GM18951 (cell line): ENCODE measurements at regions not wholly inside any gene's neighbourhood (a gene's known extent, or its start where the extent isn't known, plus 50 kb on each side); places are given as distances from the start of the nearest gene placed in this dataset.

Source experiments
- POLR2A ChIP-seq: IDR thresholded peaks from 4 replicates; pipeline ENCODE4 v1.6.1; 2011; ENCODE audit warnings: mild to moderate bottlenecking; ENCODE audit not compliant: insufficient read length, insufficient read depth; ENCODE audit errors: extremely low read depth
- in situ Hi-C: fragments of 300-500 bp; cut with MboI; formaldehyde crosslinking; loops from one replicate; pipeline ENCODE4 v1.12.0; 2022; ENCODE audit warnings: low sequenced_read_pairs, mixed read lengths, inconsistent platforms; ENCODE audit not compliant: unreplicated experiment

DNA sequence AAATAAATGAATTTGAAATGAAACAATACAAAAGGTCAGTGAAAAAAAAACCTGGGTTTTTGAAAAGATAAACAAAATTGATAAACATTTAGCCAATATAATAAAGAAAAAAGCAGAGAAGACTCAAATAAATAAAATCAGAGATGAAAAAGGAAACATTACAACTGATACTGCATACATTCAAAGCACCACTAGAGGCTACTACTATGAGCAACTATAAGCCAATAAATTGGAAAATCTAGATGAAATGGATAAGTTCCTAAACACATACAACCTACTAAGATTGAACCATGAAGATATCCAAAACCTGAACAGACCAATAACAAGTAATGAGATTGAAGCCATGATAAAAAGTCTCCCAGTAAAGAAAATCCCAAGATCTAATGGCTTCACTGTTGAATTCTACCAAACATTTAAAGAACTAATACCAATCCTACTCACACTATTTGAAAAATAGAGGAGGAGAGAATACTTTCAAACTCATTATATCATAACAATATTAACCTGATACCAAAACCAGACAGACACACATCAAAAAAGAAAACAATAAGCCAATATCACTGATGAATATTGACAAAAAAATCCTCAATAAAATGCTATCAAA, 80.8 kb upstream of the CERS6 start:
- no peak for TF ChIP-seq POLR2A
- in situ Hi-C loops, result no loop called here

DNA sequence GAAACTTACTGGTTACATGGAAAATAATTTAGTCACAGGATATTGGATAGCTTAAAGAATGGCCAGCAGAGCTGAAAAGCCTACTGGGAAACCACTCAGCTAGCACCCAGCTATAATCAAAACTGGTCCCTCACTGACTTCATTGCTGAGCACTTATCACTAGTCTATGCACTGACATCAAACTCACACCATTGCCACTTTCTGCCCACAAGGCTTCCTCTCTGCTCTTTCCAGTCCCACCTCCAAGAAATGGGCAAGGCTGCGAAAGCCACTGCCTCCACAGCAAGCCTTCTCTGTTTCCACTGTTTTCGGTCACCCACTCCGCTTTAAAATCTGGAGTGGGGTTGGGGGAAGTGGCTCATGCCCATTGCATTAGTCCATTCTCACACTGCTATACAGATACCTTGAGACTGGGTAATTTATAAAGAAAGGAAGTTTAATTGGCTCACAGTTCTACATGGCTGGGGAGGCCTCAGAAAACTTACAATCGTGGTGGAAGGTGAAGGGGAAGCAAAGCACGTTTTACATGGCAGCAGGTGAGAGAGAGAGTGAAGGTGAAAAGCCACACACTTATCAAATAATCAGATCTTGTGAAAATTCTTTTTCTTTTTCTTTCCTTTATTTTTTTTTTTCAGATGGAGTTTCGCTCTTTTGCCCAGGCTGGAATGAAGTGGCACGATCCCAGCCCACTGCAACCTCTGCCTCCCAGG, 77.0 kb upstream of the CERS6 start:
- no peak for TF ChIP-seq POLR2A
- in situ Hi-C loops, result no loop called here

DNA sequence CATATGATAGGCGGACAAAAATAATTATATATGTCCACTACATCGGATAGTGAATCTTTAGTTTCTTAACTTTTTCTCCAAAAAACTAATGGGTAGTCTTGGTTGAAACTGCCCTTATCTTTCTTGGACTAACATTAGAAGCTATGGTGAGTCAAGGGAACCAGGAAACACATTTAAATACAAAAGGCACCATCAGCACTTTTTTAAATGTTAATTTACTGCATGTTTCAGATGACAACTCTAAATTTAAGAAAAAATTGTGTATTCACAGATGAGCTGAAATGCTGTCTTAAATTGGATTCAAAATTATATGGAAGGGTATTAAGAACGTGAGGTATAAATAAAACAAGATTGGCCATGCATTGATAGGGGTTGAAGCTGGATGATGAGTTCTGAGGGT, 75.6 kb upstream of the CERS6 start:
- TF ChIP-seq POLR2A, result no peak
- in situ Hi-C loops, result no loop called here

DNA sequence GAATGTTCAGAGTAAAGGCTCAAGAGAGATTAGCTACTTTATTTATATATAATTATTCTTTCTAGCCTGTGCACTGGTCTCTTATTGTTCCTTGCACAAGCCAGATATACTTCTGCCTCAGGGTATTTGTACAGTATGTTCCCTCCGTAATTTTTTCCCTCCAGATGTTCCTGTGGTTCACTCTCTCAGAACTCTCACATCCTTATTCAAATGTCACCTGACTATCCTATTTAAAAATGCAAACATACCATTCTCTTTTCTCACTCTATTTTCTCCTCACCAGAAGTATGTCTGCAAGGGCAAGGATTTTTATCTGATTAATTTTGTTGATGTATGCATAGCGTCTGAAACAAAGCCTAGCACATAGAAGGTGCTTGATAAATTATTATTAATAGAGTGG, 64.0 kb upstream of the CERS6 start:
- in situ Hi-C loops, result no loop called here
- TF ChIP-seq POLR2A, result no peak

DNA sequence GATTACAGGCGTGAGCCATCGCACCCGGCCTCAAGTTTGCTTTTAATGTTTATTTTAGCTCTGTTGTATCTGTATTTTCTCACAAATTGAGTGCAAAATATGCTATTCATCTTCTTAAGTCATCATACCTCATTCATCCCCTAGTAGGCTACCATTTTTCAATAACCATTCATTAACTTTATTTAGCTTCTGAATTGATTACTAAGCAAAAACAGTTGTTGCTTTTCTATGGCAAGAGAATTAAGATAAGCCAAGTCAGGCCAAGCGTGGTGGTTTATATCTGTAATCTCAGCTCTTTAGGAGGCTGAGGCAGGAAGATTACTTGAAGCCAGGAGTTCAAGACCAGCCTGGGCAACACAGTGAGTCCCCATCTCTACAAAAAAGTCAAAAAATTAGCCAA, 63.3 kb upstream of the CERS6 start:
- TF ChIP-seq POLR2A, result no peak
- in situ Hi-C loops, result no loop called here

DNA sequence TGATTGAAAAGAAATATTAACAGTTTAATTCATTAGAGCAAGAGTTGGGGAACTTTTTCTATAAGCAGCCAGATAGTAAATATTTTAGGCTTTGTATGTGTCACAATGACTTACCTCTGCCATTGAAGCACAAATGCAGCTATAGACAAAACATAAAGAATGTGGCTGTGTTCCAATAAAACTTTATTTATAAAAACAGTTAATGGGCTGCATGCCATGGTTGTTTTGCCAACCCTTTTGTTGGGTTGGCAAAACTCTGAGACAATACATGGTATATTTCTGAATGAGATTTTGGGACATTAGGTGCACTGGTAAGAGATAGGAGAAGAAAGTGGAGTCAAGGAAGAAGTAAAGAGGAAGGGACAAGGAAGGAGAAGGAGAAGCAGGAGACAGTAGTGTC, 61.8 kb upstream of the CERS6 start:
- no peak for TF ChIP-seq POLR2A
- in situ Hi-C loops, result no loop called here

DNA sequence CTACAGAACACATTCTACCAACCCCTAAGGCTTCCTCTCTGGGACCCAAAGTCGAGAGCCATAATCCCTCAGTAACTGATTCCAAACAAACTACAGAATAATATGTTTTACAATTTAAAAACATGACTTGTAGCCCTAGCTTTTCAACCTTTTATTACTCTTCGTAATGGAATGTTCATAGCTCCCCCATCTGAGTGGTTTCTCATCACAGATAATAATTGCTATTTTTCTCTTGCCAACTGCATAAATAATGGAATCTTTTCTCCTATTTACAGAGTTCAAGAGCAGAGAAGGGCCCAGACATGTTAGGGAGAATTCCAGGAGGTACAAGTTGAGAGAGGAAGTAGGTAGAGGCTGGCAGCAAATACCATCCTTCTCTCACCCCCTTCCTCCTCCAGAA, 59.9 kb upstream of the CERS6 start:
- no peak for TF ChIP-seq POLR2A
- in situ Hi-C loops, result no loop called here

DNA sequence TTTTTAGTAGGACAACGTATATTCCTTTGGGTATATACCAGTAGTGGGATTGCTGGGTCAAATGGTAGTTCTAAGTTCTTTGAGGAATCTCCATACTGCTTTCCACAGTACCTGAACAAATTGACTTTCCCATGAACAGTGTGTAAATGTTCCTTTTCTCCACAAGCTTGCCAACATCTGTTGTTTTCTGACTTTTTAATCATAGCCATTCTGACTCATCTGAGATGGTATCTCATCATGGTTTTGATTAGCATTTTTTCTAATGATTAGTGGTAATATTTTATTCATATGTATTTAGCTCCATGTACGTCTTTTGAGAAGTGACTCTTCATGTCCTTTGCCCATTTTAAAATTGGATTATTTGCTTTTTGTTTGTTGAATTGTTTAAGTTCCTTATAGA, 58.4 kb upstream of the CERS6 start:
- in situ Hi-C loops, result no loop called here
- no peak for TF ChIP-seq POLR2A

DNA sequence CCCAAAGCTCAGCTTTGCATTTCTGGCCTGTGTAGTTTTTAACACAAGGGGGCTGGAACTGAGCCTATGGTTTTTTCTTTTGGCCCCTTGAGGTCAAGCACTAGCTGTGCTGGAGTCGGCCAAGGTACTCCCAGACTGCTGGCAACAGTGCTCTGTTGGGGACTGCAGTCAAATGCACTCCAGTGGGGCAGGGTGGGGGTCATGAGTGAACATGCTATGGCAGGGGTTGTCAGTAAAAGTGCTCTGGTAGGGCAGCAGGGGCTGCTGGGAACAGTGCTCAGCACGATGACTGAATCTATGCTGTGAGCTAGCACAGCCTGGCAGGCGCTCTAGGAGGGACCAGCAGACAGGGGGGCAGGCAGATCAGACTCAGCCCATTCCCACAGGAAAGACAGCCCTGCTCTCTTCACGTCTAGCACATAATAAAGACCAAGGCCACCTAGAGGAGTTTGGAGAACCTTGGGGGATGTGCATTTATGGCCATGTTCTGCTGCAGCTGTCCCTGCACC, 55.0 kb upstream of the CERS6 start:
- in situ Hi-C loops, result no loop called here
- TF ChIP-seq POLR2A, result no peak

DNA sequence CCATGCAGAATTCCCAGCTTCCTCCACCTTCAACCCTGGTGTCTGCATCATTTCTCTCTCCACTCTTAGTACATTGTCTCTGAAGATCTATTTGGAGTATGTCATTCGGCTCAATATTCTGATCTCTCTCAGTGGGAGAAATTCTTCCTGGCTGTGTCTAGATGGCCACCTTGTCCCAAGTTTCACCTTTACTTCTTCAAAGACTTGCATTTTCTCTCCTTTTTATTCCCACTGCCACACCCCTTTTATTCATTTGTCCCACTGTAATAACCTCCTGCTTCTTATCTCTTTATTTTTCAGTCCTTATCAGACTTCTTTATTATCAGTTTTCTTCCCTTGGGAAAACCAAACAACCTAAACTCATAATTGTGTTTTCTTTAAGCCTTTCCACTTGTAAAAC, 54.3 kb upstream of the CERS6 start:
- no peak for TF ChIP-seq POLR2A
- in situ Hi-C loops, result no loop called here

DNA sequence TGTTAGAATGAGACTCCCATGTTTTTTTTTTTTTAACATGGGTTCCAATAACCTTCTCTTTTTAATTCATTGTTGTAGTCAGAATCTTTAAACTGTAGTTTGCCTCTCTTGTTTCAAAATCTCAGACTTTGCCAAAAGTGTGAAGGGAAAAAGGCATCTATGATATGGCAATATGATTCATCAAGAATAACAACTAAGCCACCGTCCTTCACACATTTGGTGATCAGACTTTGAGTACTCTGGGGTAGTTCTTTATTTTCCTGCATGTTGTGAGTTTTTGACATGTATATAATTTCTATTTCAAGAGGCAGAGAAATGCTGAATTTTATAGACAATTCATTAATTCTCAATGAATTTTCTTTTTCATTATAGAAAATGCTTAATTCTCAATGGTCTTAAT, 53.5 kb upstream of the CERS6 start:
- no peak for TF ChIP-seq POLR2A
- in situ Hi-C loops, result no loop called here

DNA sequence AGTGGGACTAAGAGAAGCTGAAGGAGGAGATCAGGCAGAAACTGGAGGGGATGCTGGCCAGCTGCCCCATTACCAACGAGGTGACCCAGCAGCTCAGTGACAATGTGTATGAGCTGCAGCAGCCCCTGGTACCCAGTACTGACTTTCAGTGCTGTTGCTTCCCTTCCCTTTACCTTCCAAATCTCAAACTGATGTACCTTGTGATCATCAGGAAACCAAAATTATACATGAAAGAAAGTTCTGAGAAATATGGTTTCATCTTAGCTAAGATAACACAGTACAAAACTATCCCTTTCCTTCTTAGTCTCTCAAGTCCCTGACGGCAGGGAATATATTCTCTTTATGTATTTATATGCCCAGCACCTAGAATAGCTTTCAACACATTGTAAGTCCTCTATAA, 52.3 kb upstream of the CERS6 start:
- TF ChIP-seq POLR2A, result no peak
- in situ Hi-C loops, result no loop called here

DNA sequence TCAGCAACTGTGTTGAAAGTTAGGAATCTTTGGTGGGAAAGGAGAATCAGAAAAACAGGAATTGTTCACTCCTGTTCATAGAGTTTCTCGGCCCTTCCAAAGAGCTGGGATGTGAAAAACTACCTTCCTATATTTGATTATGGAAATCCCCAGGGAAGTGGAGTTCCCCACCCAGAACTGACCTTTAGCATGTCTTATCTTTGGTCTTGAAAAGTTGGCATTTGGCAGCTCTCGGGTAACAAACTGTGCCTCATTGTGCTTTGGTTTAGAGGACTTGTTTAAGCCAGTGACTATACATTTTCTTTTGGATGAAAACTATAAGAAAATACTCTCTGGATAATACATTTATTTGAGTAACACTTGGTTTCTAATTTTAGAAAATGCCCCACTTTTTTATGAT, 51.3 kb upstream of the CERS6 start:
- in situ Hi-C loops, result no loop called here
- TF ChIP-seq POLR2A, result no peak
